A549 (cell line): ENCODE measurements at regions not wholly inside any gene's neighbourhood (a gene's known extent, or its start where the extent isn't known, plus 50 kb on each side); places are given as distances from the start of the nearest gene placed in this dataset.

Source experiments
- EP300 ChIP-seq, 2 experiments: fragments of >200 bp; sonication (Bioruptor Twin); formaldehyde crosslinking; IDR thresholded peaks; 2 replicates in 1 of 2; 3 replicates in 1 of 2; pipeline ENCODE4 v1.6.1; 2016 to 2017
- HEYL ChIP-seq: fragments of 250-450 bp; sonication (Bioruptor Pico); IDR thresholded peaks from 2 replicates; pipeline ENCODE4 v1.8.0; 2021; ENCODE audit warnings: mild to moderate bottlenecking, moderate library complexity
- NFE2L2 ChIP-seq: fragments of 150-350 bp; conservative IDR thresholded peaks from 2 replicates; pipeline ENCODE4 v1.6.1; 2014; ENCODE audit warnings: low read length
- RAD21 ChIP-seq, 2 experiments: fragments of >200 bp in 1 of 2; sonication (Bioruptor Twin) in 1 of 2; formaldehyde crosslinking in 1 of 2; IDR thresholded peaks in 1 of 2; conservative IDR thresholded peaks in 1 of 2; 2 replicates in 1 of 2; 3 replicates in 1 of 2; pipeline ENCODE4 v1.6.1; 2012 to 2018; ENCODE audit warnings: inconsistent platforms in 1 of 2
- TF ChIP-seq, protein P1 (sequence below): fragments of 150-350 bp; IDR thresholded peaks from 2 replicates; pipeline ENCODE4 v1.6.1; 2014; ENCODE audit warnings: low read depth, mild to moderate bottlenecking, low read length

DNA sequence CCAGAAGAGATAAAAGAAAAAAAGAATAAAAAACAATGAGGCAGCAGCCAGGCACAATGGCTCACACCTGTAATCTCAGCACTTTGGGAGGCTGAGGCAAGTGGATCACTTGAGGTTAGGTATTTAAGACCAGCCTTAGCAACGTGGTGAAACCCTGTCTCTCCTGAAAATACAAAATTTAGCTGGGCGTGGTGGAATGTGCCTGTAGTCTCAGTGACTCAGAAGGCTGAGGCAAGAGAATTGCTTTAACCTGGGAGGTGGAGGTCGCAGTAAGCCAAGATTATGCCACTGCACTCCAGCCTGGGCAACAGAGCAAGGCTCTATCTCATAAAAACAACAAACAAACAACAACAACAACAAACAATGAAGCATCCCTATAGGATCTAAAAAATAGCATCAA is 121.5 kb downstream of the HMHB1 start:
- TF ChIP-seq RAD21 (conservative IDR thresholded peaks at IDR 0.05 in 1 of 2, IDR thresholded peaks at IDR 0.05 in 1 of 2), result no peak
- TF ChIP-seq, protein P1, sequence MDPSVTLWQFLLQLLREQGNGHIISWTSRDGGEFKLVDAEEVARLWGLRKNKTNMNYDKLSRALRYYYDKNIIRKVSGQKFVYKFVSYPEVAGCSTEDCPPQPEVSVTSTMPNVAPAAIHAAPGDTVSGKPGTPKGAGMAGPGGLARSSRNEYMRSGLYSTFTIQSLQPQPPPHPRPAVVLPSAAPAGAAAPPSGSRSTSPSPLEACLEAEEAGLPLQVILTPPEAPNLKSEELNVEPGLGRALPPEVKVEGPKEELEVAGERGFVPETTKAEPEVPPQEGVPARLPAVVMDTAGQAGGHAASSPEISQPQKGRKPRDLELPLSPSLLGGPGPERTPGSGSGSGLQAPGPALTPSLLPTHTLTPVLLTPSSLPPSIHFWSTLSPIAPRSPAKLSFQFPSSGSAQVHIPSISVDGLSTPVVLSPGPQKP, result no peak
- no peak for TF ChIP-seq EP300 (IDR thresholded peaks at IDR 0.05)
- no peak for TF ChIP-seq HEYL
- no peak for TF ChIP-seq NFE2L2
